ENCODE measurements at regions not wholly inside any gene's neighbourhood (a gene's known extent, or its start where the extent isn't known, plus 50 kb on each side); places are given as distances from the start of the nearest gene placed in this dataset.

DNA sequence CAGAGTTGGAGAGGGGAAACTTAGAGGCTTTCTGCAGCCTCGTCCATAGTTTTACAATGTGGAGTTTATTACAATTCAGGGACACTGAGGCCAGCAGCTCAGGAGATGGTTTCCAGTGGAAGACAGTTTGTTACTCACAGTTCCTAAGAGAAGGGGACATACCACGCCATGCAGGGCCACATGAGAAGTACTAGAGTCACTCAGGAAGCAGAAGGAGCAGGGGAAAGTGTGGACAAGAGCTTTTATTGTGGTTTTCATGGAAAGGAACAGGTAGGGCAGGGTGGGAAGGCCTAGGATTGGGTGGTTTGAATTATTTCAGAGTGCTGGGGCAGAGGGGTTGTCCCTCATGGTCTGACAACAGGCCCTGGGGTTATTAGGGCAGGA lies 292.1 kb upstream of the IGFBP3 start:
- no peak for DNase-seq

DNA sequence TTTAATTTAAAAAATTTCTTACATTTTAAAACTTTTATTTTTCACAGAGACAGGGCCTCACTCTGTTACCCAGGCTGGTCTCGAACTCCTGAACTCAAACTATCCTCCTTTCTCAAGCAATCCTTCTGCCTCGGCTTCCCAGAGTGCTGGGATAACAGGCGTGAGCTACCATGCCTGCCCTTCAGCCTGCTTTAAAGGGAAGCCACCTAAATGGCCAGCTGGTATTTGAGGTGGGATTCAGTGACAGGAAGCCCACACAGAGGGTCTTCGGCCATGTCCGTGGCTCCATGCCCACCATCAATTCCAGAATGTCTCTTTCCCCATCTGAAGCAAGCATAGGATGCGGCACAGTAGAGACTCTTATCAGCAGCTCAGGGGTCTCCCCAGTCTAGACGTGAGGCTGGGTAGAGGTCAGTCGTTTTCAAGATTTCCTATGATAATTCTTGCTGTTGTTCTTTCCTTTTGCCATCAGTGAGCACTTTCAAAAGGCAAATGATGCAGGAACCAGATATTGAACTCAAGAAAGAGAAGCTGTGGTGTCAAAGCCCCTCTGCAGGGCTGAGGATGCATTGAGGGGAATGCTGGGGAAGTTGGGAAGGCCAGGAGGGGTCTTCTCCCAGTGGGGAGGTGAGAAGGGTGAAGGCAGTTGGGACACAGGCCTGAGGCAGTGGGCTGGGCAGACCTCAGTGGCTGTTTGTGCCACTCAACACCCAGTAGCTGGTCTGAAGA lies 291.5 kb upstream of the IGFBP3 start:
- DNase-seq = no peak

DNA sequence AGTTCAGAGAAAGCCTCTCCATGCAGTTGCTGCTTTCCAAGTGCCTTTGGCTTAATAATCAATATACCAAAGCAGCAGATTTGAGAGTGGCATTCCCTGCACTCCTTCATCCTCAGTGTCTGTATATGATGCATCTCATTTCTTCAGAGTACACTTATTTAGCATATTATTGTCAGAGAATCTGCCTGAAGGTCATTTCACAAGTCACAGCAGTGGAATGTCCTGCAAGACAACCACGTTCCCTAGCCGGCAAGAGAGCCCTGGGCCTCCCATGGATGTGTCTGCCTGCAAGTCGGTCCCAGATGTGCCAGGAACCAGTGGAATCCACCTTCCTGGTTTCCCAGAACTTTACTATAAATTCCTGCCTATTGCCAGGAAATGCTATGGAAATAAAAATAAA lies 289.4 kb upstream of the IGFBP3 start:
- DNase-seq = no peak

DNA sequence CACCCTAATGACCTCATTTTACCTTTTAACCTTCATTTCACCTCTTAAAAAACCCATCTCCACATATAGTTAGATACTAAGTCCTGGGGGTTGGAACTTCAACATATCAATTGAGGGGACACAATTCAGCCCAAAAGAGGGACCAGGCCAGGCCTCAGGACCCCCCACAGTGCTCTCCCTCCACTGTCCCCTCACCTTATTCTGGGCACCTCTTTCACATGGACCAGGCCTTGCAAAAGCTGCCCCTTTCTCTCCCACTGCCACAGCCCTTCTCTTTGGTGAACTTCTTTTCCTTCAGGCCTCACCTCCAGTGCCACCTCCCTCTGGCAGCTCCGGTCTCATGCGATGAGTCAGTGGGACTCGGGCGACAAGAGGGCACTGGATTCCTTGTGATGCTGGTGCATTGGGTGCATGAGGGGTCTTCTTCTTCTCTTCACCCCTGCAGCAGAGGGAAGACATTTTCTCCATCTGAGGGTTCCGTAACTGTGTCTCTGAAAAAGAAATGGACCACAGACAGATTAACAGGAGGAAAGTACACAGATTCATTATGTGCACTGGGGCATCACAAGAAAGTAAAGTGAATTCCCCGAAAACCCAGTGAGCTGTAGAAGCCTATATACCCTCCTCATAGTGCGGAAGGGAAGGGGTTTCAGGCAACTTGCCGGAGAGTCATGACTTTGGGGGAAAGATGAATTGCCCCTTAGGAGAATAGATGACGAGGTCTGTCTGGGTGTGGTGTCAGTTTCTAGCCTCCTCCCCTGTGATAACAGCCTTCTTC lies 288.7 kb upstream of the IGFBP3 start:
- DNase-seq = no peak

DNA sequence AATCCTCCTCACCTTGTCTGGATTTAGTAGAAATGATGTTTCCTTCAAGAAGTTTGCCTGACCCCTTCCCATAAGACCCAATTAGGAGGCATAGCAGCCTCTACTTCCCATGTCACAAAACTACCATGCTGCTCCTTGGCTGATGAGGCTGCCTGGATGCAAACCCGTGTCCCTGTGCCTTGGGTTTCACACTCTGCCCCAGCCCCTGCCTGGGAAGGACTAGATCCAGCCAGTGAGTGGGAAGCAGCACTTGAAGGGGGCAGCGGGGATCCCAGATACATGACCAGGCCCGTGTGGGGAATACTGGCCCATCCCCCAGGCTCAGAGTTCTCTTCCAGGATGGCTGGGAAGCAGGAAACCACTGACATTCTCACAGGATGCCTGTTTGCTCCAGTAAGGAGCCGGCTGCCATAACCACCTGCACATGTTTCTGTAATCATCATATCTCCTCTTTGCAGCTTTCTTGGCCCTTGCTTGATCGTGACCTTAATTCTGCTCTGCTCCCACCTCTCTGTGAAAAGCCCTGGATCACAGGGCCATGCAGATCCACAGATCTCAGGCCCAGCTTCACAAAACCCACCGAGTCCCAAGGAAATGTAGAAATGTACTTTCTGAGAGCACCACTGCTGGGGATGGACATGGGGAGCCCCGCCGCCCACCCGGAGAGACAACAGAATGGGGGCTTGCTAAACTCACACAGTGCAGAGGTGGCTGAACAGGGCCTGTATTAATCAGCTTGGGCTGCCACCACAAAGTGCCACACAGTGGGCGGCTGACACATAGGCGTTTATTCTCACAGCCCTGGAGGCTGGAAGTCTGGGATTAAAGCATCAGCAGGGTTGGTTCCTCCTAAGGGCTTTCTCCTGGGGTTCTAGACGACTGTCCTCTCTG lies 287.8 kb upstream of the IGFBP3 start:
- no peak for DNase-seq

DNA sequence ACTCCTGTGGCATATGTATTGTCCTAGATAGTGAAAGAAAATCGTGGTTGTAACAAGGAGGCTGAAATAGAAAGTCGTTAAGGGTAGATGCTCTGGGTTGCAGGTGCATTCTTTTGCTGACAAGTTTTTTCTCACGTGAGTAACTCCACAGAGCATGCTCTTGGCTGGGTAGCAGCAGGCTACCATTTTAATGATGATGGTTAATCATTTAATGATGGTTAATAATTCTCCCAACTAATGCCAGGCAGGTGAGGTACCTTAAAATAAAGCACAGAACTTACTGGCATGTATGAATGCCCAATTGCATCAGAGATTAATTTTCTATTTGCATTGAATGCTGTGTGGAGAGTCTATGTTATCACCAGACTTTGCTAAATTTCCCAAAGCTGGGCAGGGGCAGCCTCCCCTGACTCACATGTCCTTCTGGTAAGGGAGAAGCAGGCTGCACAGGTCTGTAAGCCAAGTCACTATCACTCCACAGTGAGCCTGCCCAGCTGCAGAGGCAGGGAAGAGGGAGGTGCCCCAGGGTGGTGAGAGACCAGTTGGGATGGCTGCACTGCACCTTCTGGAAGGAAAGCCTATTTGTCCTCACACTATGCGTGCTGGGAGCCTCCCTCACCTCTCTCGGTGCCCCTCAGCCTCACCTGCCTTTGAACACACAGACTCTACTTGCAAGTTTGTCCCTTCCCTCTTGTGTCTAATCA lies 287.0 kb upstream of the IGFBP3 start:
- DNase-seq = no peak

DNA sequence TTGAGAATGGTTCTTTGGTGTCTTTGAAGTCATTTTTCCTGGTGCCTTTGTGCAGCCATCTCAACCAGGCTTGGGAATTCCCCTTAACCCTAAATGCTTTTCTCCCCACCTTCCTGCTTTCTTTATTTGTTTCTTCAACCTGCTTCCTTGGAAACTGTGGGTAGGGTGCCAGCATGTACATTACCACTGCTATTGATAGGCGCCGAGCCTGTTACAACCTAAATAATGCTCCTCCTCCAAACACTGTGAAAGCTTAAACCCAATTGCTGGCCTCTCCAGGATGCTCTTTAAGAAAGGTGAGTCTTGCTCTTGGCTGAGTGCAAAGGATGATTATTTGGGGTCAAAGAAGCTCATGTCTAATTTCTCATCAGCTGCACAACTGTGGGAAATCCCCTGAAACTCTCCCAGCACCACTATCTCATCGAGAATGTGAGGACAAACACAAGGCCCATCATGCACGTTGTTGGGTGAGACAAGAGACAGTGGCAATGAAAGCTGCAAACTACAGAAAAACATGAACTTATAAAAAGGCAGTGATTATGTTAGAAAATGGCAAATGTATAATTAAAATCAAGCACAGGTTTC lies 285.5 kb upstream of the IGFBP3 start:
- no peak for DNase-seq

DNA sequence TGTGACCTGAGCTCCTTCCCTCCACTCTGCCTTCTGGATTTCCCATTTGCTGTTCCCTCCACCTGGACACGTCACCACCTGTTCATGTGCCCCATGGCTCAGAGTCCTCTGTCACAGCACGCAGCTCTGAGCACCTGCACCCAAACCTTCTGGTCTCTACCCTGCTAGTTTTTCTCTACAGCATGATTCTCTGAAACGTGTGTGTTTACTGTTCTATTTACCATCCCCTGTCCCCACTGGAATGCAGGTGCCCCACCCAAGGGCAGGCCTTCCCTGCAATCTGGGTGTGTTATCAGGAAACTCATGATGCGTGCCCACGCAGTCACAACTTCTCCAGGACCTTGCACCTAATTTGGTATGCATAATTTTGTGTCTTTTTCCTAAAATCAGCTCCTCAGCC lies 284.4 kb upstream of the IGFBP3 start:
- no peak for DNase-seq

DNA sequence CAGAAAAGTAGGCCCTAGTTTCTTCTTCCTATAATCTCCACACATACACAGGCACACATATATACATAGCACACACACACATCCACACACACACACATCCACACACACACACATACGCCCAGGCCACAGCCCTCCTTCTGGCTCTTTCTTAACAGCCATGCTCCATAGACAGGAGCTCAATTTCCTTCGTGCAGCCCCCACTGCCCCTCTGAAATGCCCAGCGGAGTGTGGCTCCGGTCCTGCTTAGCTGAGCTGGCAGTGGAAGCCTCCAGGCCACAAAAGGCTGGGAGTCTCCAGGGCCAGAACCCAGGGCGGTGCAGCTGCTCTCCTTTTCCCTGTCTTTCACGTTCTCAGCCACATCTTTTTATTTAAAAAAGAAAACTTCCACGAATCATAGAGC lies 282.9 kb upstream of the IGFBP3 start:
- DNase-seq = no peak

DNA sequence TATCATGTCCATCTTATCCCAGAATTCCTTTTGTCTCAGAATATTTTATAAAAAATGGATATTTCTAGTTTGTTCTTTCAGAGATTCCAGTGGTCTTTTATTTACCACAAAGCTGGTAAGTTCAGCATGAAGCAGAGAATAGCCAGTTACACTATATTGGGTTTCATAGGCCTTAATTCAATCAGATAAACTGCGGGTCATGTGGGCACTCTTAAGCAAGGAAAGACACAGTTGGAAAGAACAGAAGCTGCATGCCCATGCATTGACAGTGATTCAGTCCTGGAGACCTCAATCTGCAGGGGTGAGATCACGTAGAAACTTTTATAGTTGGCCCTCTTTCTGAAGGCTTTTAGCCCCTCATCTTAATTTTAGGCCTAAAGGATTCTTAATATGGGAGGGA lies 281.3 kb upstream of the IGFBP3 start:
- no peak for DNase-seq

DNA sequence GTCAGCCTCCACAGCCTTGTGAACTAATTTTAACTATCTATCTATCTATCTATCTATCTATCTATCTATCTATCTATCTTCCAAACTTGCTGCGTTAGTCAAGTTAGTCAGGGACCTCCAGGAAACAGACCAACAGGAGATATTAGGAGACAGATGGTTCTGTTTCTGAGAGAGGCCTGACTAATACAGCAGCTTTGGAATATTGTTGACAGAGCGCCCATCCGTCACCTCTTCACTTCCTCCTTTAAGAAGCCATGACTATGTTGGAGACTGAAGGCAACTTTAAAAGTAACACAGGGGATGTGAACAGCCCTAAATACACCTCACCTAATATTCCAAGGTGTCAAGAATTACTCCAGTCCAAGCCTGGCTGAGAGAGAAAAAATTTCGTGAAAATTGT lies 280.9 kb upstream of the IGFBP3 start:
- DNase-seq = no peak

DNA sequence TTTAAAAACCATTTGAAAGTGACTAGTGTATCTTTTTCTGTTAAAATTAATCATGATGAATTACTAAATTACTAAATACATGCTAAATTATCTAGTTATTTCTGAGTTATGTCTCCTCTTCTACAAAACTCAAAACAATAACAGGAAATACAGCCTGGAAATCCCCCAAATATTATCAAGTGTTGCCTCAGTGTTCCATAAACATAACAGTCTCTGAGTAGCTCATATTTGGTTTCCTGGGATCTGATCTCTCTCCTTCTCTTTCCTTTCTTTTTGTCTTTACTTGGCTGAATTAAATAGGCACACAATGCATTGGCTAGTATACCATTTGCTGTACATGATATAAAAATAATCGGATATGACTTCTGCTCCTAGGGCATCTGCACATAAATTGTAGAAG lies 277.6 kb upstream of the IGFBP3 start:
- DNase-seq = no peak

DNA sequence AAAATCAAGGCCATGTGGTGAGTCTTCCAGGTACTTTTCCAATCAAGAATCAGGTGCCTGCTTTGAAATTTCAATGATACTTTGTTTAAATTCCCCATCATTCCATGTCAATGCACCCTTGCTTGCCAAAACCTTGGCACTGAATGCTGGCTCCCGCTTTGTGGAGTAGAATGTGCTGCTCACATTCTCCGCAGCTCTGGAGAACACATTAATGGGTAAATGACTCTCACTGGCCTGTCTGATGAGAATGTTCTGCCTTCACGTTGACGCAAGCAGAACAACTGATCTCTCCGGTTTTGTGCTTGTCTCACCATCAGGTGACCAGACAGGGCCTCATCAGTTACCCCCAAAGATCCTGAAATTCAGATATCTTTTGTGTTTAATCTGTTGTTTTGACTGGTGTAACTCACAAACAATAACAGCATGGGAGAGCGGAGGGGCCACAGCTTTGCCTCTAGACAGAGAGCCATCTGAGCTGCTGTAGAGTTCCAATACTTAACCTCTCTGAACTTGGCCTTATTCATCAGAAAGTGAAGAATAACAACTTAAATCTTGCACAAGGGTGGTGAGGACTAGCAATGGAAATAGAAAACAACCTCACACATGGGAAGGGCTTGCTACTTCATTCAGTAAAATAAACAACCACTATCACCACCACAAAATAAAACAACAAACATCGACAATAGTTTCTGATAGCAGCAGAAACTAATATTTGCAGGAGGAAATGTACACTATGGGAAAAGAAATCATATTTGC lies 276.9 kb upstream of the IGFBP3 start:
- DNase-seq = no peak

DNA sequence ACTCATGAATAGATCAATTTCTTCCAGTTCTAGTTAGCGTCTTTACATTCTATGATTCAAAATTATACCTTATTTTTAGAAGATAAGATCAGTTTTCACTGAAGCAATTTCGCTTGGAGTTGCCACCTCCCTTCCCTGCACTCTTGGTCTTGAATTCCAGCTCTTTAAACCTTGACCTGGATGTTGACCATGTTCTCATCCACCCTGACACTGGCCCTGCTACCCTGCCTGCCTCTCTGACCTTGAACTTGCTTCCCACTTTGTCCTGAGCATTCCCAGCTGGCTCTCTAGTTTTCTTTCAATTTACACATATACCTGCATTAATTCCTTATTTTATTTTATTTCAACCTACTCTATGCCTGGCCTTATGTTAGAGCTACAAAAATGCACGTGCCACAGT lies 274.9 kb upstream of the IGFBP3 start:
- DNase-seq = no peak

DNA sequence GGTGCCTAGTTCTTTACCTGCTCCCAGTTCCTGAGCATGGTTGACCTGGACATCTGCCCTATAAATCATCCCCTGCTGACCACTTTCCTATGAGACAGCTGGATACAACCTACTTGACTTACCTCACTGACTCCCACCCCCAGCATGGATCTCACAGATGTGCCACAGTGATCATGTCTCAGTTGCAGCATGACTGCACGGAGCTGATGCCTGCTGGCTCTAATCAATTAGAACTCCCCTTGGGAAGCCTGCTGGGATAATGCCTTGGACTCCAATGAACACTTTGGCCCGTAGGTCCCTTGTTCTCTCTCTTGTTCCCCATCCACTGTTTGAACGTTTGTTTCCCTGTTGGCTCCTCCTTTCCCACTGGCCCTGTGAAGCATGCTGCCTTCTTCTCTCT lies 271.2 kb upstream of the IGFBP3 start:
- no peak for DNase-seq

DNA sequence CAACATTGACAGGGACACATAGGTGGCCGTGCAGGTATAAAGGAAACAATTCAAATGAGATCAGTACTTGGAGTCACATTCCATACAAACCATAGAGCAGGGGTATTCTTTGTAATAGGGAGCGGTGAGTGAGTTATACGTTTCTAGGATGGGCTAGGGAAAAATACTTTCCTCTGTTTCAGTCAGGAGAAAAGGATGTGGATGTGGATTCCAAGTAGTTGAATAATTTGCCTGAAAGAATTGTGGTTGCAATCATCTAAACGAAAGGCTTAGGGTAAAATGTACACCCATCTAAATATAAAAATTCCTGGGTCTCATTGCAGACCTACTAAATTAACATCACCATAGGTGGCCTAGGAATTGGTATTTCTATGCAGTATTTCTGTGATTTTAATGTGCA lies 270.7 kb upstream of the IGFBP3 start:
- no peak for DNase-seq

DNA sequence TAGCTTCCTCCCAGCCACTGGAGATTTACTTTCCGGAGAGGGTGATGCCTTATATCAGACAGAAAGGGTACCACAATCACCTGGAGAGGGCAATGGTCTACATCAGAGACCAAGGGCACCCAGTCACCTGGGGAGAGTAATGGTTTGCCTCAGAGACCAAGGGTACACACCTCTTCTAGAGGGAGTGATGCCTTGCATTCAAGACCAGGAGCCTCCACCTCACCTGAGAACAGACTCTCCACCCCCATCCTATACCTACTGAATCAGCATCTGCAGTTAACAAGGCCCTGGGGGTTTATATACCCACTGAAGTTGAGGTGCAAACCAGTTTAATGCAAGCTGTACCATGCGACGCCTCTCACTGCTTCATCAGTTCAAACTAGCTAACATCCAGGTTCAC lies 270.2 kb upstream of the IGFBP3 start:
- DNase-seq = no peak

DNA sequence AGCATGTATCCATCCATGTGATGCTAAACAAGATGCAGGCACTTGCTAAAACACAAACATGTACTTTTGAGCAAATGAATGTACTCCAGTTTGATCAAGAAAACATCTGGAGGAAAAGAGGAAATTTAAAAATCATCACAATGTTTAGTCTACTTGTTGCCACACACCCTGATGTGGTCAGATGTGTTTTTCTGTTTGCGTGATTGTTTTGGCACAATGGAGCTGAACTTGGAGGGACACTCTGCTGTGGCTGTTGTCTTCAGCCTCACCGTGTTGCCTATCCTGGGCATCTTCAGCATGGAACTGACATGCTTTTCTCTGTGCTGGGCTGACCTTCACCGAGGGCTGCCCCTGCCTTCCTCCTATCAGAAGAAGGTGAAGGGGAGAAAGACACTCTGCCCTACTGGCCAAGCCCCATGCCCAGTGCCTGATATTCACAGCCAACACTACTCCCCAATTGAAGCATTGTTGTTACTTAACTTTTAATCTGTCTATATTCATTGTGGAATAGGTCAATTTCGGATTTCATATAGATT lies 268.3 kb upstream of the IGFBP3 start:
- DNase-seq = no peak

DNA sequence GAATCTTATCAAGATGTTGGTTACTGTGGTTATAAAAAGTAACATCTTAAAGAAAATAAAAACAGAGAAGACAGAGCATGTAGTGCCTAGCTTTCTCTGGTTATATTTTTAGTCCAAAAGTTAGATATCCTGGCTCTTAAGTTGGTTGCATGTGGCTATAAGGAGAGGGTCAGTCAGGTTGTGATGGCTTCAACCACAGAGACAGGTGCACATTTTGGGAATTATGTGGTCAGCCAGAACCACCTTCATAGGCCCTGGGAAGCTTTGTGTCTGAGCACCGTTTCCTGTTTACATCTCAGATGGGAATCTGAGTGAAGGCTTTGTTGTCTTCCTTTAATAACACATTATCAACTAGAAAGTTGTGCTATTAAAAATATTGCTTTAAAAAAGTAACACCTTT lies 265.1 kb upstream of the IGFBP3 start:
- DNase-seq = no peak

DNA sequence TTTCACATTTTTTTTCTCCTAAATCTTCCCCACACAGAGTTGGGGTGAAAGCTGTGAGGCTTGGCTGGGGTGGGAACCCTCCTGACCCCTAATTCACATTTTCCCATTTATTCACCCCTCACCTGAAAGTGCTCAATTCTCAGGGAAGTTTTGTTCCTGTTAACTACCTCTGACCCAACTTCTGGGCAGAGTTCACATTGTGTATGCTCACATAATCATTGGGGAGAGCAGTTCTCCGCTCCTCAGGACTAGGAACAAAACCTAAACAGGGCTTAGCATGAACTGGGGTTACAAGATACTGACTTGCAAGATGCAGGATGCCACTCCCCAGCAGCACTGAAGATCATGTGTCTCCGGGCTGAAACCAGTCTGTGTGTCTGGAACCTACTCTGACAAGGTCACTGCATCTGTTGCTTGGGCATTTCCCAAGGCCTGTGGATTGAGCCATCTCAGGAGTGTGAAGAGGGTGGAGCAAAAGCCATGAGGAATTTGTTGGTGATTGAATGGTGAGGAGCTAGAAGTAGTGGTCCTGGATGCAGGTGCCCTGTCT lies 258.1 kb upstream of the IGFBP3 start:
- DNase-seq = no peak

DNA sequence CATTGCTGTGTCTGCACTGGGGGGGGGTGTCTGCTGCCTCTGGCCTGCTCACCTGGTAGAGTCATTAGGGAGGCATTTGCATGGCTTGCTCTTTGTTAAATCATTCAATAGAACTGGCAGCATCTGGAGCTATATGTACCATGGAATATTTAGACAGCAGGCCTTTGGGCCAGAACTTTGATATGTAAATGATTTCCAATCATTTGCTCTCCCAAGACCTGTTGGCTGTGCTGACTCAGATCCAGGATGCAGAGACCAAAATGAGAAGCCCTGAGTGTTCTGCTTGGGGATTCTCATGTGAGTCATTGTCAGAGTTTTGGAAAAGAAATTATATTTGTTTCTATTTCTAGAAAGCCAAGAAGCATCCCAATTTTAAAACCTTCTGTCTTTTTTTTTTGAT lies 257.6 kb upstream of the IGFBP3 start:
- no peak for DNase-seq
